Right renal cortex interstitium (tissue), 3 donors: ENCODE measurements at regions not wholly inside any gene's neighbourhood (a gene's known extent, or its start where the extent isn't known, plus 50 kb on each side); places are given as distances from the start of the nearest gene placed in this dataset.

Experiments used
- DNase-seq, 3 donors: peaks; one replicate each; pipeline ENCODE4 v3.0.0-alpha.2; 2013; ENCODE audit warnings: low read depth in 3 of 3, low spot score in 2 of 3

- DNase-seq: no peak
These were observed 90.9 kb upstream of the RNF32 start for GRCh38 chr7:156549636-156550035.

GRCh38 chr7:156547884-156548561 is 92.6 kb upstream of the RNF32 start:
- DNase-seq: no peak

- no peak for DNase-seq
These were observed 94.6 kb upstream of the RNF32 start for GRCh38 chr7:156545979-156546378.

GRCh38 chr7:156544919-156545715 is 95.5 kb upstream of the RNF32 start:
- DNase-seq: no peak

GRCh38 chr7:156543699-156544598 is 96.6 kb upstream of the RNF32 start:
- DNase-seq: no peak

- no peak for DNase-seq
These were observed 99.9 kb upstream of the RNF32 start for GRCh38 chr7:156540619-156541165.

- no peak for DNase-seq
These were observed 100.6 kb upstream of the RNF32 start for GRCh38 chr7:156539999-156540398.

- DNase-seq: no peak
These were observed 103.6 kb upstream of the RNF32 start for GRCh38 chr7:156537006-156537405.

GRCh38 chr7:156534925-156535324 is 105.6 kb upstream of the RNF32 start:
- DNase-seq: no peak

GRCh38 chr7:156533964-156534363 is 106.6 kb upstream of the RNF32 start:
- no peak for DNase-seq

GRCh38 chr7:156533420-156533819 is 107.2 kb upstream of the RNF32 start:
- no peak for DNase-seq

GRCh38 chr7:156532016-156532602 is 108.5 kb upstream of the RNF32 start:
- DNase-seq: no peak

- no peak for DNase-seq
These were observed 110.6 kb upstream of the RNF32 start for GRCh38 chr7:156529956-156530355.

GRCh38 chr7:156527458-156527890 is 113.1 kb upstream of the RNF32 start:
- DNase-seq: no peak

- DNase-seq: no peak
These were observed 115.6 kb upstream of the RNF32 start for GRCh38 chr7:156524818-156525597.

- DNase-seq: no peak
These were observed 117.0 kb upstream of the RNF32 start for GRCh38 chr7:156523447-156524048.

- DNase-seq: no peak
These were observed 117.8 kb upstream of the RNF32 start for GRCh38 chr7:156522801-156523200.

GRCh38 chr7:156519070-156519469 is 121.5 kb upstream of the RNF32 start:
- no peak for DNase-seq

GRCh38 chr7:156518466-156518865 is 122.1 kb upstream of the RNF32 start:
- DNase-seq: no peak
